ENCODE measurements at regions not wholly inside any gene's neighbourhood (a gene's known extent, or its start where the extent isn't known, plus 50 kb on each side); places are given as distances from the start of the nearest gene placed in this dataset.

GRCh38 chr17:34182036-34182803, 72.9 kb upstream of the CCL2 start:
- no peak for DNase-seq (ENCODE audit: low spot score)

GRCh38 chr17:34195987-34196386, 59.1 kb upstream of the CCL2 start:
- DNase-seq (ENCODE audit: low spot score) = no peak

GRCh38 chr17:34198519-34198918, 56.6 kb upstream of the CCL2 start:
- no peak for DNase-seq (ENCODE audit: low spot score)

- DNase-seq (ENCODE audit: low spot score) = no peak
Observed at GRCh38 chr17:34199454-34199853, 55.6 kb upstream of the CCL2 start.

GRCh38 chr17:34199932-34200534, 55.1 kb upstream of the CCL2 start:
- DNase-seq (ENCODE audit: low spot score) = peak; percentile 81

- DNase-seq (ENCODE audit: low spot score) = no peak
Observed at GRCh38 chr17:34201225-34201624, 53.9 kb upstream of the CCL2 start.

GRCh38 chr17:34201767-34202166, 53.3 kb upstream of the CCL2 start:
- DNase-seq (ENCODE audit: low spot score) = no peak

- no peak for DNase-seq (ENCODE audit: low spot score)
Observed at GRCh38 chr17:34203018-34203638, 52.0 kb upstream of the CCL2 start.

GRCh38 chr17:34204402-34204801, 50.7 kb upstream of the CCL2 start:
- no peak for DNase-seq (ENCODE audit: low spot score)

Data from left forelimb (tissue), 1 donor.